KG1 (cell line): ENCODE measurements at regions not wholly inside any gene's neighbourhood (a gene's known extent, or its start where the extent isn't known, plus 50 kb on each side); places are given as distances from the start of the nearest gene placed in this dataset.

Source experiments
- DNase-seq: peaks from one replicate; lab custom pipeline; 2025; lab: John Stamatoyannopoulos, UW

DNA sequence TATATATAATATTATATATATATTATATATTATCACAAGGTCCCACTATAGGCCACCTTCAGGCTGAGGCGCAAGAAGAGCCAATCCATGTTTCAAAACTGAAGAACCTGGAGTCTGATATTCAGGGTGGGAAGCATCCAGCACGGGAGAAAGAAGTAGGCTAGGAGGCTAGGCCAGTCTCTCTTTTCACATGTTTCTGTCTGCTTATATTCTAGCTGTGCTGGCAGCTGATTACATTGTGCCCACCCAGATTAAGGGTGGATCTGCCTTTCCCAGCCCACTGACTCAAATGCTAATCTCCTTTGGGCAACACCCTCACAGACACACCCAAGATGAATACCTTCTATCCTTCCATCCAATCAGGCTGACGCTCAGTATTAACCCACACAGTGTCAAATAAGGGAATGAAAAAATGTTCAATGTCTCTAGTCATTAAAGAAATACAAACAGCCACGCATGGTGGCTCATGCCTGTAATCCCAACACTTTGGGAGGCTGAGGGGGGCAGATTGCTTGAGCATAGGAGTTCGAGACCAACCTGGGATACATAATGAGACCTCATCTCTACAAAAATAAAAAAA is 135.4 kb upstream of the PCBD1 start:
- no peak for DNase-seq

DNA sequence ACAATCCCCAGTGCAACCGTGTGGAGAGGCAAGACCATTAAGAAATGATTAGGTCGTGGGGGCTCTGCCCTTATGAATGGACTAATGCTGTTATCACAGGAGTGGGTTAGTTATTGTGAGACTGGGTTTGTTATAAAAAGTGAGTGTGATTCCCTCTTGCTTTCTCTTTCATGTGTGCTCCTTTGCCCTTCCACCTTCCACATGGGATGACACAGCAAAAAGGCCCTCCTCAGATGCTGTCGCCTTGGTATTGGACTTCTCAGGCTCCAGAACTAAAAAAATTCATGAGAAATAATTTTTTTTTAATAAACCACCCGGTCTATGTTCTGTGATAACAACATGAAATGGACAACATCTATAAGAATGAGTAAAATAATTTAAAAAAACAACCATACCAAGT is 136.1 kb upstream of the PCBD1 start:
- DNase-seq = no peak

DNA sequence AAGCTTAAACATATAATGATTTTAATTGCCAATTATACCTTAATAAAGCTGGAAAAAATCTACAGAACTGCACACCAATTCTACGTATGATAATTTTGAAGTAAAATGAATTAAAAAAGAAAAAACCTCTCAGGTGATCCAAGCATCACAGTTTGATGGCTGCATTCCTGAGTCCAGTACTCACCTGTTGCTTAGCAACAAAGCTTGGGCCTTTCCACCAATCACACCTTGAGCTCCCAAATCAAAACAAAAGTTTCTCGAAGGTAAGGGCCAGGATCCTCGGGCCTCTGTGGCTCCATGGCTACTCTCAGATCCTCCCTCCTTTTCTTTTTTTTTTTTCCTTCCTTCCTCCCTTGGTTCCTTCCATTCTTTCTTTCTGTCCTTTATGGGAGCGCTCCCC is 137.2 kb upstream of the PCBD1 start:
- DNase-seq = no peak

DNA sequence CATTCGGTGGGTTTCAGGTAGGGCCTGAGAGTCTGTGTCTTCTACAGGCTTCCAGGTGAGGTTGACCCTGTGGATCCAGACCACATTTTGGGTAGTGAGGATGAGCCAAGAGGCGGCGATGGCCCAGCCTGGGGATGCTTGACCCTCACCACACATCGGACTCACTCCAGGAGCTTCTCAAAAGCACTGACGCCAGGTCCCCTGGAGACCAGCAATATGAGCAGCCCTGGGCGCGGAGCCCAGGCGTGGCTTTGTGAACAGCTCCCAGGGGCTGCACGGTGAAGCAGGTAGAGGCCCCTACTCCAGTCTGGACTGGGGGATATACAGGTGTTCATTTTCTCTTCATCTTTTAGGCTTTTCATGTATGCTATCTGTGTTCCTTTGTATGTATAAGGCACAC is 139.7 kb upstream of the PCBD1 start:
- no peak for DNase-seq

DNA sequence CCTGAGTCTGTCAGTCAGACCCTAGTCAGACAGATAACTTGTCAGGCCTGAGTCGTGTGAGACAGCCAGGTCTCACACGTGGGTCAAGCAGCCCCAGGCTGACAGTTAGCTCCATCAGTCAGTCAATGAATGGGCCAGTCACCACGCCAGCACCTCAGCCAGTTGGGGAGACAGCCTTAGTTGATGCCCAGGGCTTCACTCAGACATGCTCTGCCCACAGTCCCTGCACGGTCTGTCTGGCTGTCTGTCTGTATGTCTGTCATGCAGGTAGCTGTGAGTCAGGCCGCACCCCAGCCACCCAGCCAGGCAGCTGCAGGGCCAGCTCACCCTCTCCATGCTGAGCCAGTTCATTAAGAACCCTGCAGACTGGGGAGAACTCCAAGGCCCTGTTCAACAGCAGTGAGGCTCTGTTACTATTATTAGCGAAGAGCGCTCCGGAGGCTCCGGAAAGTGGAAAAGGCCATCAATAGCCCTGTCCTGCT is 141.1 kb upstream of the PCBD1 start:
- no peak for DNase-seq

DNA sequence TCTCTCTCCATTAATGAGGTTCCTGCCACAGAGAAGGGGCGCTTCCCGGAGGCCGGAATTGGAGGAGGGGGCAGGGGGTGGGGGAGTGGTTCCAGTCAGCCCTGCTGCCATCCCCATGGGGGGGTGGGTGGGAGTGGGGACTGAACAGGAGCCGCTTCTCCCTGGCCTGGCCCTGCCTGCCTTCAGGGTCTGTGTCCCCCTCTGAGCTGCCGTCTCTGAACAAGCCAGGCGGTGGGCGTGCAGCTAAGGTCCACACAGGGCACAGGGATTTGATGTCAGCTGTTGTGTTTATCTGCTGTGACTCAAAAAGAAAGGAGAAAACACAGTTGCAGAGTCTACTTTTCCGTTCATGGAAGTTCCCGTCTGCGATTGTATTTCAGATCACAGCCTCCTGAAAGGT is 141.5 kb upstream of the PCBD1 start:
- DNase-seq = no peak

DNA sequence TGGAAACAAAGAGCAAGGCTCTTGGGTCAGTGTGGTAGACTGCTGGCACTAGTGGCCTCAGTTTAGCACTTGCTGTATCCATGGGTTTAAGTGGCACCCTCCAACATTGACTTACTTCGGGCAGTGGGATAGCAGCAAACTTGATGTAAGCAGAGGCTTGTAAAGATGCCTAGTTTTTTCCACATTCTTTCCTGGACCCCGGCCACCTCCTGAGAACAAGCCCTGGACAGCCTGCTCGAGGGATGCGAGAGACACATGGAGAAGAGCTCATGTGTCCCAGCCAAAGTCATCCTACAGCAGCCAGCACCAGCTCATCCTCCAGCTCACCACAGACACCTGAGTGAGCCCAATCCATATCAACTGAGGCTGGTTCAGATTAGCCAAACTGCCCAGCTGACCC is 142.7 kb upstream of the PCBD1 start:
- DNase-seq = no peak

DNA sequence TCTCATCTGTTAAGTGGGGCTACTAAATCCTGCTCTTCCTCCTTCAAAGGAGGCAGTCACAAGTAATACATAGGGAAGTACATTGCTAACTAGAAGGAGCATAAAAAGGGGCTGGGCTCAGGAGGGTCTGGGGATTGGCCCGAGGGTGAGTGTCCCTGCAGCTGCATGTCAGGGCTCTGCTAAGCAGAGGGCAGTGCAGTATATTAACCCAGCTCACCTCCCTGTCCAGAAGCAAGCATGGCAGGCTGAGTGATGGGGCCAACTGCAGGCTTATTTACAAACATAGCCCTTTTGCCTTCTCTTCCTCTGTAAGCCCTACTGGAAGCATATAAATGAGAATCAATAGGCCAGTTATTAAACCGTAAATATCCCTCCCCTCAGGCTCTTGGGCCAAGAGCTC is 143.2 kb upstream of the PCBD1 start:
- DNase-seq = no peak

DNA sequence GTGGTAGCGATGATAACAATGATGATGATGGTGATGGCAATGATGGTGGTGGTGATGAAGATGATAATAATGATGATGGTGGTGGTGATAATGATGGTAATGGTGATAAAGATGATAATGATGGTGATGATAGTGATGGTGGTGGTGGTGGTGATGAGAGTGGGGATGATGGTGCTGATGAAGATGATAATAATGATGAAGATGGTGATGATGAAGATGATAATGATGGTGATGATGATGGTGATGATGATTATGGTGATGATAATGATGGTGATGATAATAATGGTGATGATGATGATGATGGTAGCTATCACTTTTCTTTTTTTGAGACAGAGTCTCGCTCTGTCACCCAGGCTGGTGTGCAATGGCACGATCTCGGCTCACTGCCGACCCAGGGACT is 144.5 kb upstream of the PCBD1 start:
- DNase-seq = no peak

DNA sequence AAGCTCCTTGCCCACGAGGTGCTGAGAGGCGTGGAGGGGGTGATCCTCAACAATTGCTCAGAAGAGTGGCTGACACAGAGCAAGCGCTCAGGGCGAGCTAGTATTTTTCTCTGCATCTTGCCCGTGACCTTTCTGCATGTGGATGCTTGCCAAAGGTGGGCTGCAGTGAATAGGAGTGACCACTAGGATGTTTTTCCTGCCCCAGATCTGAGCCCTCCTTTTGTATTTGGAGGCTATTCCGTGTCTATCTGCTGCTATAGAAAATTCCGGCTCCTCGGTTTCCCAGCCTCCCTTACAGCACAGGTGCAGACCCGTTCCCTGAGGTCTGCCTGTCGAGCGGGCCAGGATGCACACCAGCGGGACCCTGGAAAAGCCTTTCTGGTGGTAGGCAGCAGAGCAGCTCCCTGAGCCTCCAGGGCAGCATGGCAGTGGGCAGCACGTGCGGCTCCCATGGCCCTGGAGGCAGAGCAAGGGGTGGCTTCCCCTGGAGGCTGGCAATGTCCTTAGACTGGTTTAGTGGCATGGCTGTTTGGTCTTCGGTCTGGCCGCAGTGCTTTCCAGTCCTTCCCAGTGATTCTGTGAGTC is 145.1 kb upstream of the PCBD1 start:
- DNase-seq = no peak

DNA sequence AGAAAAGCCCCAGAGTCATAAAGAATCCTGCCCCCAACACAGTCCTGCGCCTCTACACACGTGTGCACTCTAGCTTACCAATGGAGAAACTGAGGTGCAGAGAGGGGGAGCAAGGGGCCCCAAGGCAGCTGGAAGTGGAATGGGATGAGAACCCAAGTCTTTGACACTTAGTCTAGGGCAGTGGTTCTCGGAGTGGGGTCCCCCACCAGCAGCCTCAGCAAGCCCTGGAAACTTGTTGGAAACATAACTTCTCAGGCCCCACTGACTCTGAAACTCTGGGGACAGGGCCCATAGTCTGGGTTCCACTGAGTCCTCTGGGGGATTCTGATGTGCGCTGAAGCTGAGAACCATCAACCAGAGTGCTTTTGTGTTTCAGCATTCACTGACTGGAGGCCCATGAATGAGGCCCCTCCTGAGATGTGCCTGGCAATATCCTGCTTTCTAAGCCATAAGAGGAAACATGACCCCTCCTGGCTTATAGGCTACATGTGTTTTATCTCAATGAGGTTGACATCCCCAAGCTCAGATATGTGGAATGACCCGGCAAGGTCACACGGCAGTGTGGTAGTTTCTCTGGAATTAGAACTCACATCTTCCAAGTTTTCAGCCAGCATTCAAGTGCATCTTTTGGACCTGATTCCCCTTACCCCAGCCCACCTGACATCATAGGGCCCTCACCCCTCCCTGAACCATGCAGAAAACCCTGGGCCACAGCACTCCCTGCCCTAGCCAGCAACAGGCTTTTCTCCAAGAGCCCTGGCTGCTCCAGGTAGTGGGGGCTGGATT is 147.3 kb upstream of the PCBD1 start:
- no peak for DNase-seq

DNA sequence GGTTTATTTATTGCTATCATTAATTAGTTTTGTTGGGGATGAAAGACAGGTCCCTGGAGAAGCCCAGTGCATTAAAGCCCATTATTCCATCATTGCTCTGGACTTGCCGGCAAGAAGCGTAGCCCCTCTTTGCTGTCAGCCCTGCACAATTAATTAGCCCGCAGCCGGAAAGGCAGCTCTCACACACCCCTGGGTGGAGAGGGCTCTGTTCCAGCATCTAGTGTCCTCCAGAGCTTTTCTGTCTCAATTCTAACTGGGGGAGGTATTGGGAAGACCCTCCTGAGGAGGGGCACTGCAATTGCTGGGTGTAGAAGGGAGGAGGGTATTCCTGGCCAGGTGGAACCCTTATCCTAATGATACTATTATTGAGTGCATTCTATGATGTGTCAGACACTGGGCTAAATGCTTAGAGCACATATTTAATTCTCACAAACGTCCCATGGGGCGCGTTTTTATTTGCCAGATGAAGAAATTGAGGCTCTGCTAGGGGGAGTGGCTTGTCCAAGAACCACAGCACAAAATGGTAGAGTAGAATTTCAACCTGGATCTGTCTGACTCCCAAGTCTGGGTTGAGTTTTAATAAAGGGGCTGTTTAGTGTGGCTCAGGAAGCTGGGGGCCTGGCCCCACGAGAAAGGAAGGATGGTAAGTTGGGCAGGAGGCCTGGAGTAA is 148.1 kb upstream of the PCBD1 start:
- DNase-seq = no peak

DNA sequence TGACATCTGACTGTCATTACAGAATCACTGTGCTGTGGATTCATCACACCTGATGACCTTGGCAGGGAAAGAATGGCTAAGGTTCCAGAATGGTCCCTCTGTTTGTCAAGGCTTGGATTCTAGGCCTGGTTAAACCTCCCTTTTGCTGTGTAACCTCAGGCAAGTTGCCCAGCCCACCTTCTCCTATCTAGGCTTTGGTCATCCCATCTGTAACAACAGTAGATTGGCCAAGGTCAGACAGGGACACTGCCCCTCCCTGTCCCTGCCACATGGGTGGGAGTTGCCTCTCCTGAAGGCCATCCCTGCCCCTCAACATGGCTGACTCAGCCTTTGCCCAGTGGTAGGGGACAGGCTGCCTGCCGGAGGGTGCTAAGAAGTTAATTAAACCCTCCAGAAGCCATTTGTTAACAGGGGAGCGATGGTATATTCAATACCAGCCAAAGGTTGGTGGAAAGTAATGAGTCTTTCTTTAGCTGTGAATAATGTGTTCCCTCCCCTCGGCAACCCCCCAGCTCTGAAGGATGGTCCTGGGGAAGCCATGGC is 149.8 kb upstream of the PCBD1 start:
- DNase-seq = no peak

DNA sequence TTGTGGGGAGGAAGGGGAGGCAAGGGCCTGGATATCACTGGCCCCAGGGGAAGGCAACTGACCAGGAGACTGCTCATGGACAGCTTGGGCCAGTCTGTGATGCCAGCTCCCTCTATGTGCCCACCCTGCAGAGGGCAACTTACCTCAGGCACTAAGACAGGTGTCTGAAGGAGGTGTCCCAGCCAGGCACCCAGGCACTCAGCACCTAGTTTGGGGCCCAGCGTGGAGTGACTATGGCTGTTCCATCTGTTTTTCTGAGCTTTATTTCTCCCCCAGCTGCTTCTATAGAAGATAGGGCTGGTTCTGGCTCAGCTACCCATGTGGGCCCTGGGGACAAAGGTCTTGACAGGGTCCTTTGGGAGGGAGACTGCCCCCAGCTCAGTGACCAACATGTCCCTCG is 150.6 kb upstream of the PCBD1 start:
- no peak for DNase-seq

DNA sequence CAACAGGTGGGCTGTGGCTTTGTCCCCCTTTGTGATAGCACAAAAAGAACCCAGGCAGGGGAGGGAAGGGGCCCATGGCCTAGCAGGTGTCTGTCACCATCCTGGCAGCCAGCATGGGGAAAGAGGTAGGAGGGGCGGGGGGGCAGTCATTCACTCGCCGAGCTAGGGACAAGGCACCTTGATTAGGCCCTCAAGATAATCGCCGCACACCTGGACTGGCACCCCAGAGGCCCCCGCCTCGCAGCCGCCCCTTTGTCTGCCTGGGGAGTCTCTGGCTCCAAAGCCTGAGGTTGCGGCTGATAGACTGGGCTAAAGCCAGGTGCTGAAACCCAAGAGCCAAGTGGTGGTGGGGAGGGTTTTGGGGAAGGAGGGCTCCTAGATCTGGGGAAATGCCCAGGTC is 151.2 kb upstream of the PCBD1 start:
- no peak for DNase-seq

DNA sequence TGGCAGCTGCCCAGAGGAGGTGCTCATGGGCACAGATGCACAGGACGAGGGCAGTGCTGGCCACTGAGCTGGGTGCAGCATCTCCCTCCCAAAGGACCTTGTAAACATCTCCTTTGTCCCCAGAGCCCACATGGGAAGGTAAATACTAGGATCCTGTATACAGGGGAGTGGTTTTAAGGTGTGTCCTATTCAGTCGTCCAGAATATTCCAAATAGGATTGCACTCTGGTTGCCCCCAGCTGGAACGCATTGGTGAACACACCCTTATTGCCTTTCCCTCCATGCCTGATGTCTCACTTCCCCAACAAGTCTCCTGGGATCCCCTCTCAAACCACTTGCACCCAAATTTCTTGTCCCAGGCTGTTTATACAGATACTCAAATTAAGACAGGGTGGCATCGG is 152.0 kb upstream of the PCBD1 start:
- DNase-seq = no peak

DNA sequence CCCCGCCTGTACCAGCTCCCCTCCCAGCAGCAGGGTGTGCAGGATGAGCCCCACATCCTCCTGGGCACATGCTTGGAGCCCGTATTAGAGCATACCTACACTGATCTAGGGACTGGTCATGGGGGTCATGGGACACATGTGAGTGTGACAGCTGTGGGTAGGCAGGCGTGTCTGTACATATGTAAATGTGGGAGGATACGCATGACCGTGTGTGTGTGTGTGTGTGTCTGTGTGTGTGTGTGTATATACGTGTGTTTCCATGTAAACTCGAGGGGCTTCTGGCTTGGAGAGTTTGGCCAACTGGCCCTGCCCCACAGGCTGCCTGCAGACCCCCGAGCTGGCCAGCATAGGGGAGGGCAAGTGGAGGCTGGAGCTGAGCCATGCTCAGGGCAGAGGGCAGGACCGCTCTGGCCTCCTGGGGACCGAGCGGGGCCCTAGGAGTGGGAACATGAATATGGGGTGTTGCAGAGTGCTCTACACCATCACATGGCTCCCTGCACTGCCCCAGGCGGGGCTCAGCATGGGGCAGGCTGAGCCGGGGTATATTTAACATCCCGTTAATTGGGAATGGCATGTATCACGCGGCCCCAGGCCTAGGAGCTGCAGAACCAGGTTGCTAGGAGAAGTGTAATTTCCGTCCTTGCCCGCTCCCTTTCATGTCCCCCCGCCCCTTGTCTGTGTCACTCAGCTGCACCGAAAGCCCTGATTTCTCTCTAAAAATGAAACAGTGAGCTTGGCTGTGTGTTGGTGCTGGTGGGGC is 152.7 kb upstream of the PCBD1 start:
- DNase-seq = no peak

DNA sequence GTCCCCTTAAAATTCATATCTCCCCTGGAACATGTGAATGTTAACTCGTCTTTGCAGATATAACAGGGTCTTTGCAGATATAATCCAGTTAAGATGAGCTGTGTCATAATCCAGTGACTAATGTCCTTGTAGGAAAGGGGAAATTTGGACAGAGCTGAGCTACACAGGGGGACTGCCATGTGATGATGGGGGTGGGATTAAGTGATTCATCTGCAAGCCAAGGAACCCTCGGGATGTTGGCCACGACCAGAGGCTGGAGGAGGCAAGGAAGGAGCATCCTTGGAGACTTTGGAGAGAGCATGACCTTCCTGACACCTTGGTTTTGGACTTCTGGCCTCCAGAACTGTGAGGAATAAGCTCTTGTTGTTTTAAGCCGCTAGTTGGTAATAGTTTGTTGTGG is 153.9 kb upstream of the PCBD1 start:
- DNase-seq = no peak

DNA sequence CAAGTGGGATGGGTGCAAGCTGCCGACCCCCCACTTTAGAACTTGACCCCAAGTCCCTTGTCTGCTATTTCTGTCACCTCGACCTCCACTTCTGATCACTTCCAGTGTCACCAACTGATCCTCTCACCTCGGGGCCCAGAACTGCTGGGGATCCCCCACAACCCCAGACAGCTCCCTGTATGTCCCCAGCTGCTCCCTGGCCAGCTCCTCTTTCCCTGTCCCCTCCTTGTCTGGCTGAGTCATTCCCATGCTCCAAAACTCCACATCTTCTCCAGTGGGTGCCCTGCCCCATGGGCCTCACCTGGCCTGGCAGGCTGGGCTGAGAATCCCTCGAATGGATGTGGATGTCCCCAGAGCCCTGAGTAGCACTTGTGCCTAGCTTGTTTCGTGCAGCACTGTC is 154.3 kb upstream of the PCBD1 start:
- no peak for DNase-seq

DNA sequence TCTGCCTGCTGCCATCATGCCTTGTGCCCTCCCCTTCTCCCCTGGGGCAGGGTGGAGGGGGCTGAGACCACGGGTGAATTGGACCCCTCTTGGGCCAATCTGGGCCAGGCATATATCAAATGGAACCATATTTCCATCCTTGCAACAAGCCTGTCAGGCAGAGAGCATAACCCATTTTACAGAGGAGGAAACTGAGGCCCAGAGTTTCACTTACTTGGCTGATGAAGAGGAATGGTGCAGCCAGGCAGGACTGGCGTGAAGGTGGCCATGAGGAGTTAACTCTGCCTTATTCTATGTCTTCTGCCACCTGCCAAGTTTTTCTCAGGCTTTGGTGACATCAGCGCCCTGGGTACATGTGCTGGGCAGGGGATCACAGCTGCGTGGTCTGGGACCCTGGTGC is 155.5 kb upstream of the PCBD1 start:
- no peak for DNase-seq

DNA sequence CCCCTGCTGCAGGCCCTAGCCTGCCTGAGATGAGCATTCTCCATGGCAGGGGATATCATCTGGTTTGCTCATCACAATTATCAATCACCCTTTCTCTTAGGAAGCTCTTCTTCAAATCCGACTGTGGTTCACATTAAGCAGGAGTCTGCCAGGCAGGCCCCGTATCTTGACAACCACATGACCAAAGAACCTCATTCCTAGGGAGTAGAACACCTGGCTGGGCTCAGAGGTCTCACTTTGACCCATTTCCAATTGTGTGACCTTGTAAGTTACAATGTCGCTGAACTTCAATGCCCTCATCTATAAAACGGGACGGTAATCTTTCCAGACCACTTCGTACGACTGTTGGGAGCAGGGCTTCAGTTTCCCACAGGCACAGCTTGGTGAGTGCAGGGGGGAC is 156.4 kb upstream of the PCBD1 start:
- no peak for DNase-seq

DNA sequence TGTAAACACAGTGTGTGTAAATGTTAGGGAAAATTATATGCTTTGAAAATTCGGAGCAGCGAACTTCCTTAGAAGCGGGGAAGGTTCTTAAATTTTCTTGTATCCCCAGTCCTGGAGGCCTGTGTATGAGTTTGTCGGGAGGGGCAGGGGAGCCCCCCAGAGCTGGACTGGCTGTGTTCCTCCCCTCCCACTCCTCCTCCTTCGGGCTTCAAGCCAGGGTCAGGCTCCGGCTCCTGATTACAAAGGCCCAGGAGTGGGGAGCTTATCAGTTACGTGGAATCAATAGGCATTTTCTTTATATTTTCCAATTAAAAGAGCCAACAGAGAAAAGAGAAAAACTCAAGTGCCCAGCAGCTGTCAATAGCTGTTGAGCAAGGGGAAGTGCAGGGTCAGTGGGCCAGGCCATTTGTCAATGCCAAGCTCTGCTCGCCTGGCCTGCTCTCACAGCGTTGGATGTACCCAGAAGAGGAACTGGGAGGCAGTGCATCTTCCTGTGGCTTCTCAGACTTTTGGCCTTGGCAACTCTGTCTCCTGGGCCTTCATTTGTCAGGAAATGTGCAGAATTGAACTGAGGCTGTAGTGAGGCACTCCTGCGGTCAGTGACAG is 156.9 kb upstream of the PCBD1 start:
- peak; percentile 51 for DNase-seq
